ENCODE measurements at regions not wholly inside any gene's neighbourhood (a gene's known extent, or its start where the extent isn't known, plus 50 kb on each side); places are given as distances from the start of the nearest gene placed in this dataset.
"Not testable (repeated sequence)": the region's sequence is repeated elsewhere in the genome, so short reads cannot be mapped to it uniquely, and the experiment has no call there.

DNA sequence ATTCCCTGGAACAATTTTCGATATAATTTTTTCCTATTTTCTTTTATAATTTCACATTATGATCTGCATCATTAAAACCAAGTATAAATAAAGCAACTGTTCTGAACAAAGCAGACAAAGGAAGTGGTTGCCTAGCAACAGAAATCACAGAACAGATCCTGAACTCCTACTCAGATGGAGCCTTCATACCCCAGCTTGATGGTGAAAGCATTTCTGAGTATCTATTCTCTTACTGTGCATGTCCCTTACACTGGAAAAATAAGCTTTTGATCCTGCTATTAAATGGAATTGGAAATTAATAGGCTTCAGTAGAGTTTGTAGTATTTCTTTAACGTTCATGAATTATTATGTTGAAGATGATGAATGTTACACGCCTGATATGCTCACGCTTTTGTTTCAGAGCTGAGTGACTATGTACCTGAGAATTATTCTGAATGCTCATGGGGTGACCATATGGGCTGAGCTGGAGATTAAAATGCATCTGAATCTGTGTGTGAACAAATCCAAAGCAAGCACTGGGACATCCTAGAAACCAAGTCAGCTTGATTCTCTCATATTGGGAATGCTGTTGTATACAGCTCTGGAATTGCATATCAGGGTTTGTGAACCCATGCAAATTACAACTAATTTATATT, 254.0 kb downstream of the KCNJ3 start (continued):
- no peak for TF ChIP-seq ZNF501 (tag by site-specific recombination; IDR thresholded peaks at IDR 0.05)

DNA sequence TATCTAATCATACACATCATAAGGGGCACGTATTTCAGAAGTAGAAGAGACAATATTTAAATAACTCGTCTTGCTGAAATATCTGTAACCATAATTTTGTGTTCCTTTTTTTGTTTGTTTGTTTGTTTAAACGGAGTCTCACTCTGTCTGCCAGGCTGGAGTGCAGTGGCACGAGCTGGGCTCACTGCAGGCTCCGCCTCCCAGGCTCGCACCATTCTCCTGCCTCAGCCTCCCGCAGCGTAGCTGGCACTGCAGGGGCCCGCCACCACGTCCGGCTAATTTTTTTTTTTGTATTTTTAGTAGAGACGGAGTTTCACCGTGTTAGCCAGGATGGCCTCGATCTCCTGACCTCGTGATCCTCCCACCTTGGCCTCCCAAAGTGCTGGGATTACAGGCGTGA, 248.9 kb downstream of the KCNJ3 start:
- H3K36me3 ChIP-seq (ENCODE audit: control insufficient read depth in 2 of 2, insufficient read depth in 1 of 2, low read length in 2 of 2); H3K9me3 ChIP-seq (ENCODE audit: control insufficient read depth, insufficient read depth, low read depth, low read length); POLR2A ChIA-PET; H3K4me1 ChIP-seq (ENCODE audit: control insufficient read depth, insufficient read depth, low read length); CTCF ChIA-PET; H3K27ac ChIP-seq (ENCODE audit: extremely low read depth, low read depth, low read length); H3K4me3 ChIP-seq (ENCODE audit: low read depth, low read length): not testable (repeated sequence)

DNA sequence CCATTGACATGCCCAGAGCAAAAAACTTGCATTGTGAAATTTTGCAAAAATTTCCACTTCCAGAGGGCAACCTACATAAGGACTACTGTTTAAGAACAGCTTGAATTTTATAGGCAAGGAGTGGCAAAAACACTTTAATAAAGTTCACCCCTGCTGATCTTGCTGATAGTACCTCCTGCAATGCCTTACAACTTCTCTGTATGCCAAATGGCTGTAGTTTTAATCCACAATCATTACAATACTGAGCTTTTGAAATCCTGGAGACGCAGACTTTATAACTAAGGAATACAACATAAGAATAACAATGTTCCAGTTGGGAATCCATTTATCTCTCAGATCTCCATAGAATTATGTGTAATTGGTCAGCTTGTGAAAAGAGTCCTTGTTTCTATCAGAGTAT, 247.5 kb downstream of the KCNJ3 start:
- no peaks in the 10 kb centered on the region for H3K36me3 ChIP-seq (ENCODE audit: control insufficient read depth in 2 of 2, insufficient read depth in 1 of 2, low read length in 2 of 2)
- peaks cover 4% of the 10 kb centered on the region; the same call in 1 of the 2 replicates for H3K4me1 ChIP-seq (ENCODE audit: control insufficient read depth, insufficient read depth, low read length)
- no peak overlapping the region for H3K4me3 ChIP-seq (ENCODE audit: low read depth, low read length)
- no peaks in the 10 kb centered on the region for H3K9me3 ChIP-seq (ENCODE audit: control insufficient read depth, insufficient read depth, low read depth, low read length)
- POLR2A ChIA-PET = no interaction called here
- no peak overlapping the region for H3K27ac ChIP-seq (ENCODE audit: extremely low read depth, low read depth, low read length)
- TF ChIP-seq, protein P1, sequence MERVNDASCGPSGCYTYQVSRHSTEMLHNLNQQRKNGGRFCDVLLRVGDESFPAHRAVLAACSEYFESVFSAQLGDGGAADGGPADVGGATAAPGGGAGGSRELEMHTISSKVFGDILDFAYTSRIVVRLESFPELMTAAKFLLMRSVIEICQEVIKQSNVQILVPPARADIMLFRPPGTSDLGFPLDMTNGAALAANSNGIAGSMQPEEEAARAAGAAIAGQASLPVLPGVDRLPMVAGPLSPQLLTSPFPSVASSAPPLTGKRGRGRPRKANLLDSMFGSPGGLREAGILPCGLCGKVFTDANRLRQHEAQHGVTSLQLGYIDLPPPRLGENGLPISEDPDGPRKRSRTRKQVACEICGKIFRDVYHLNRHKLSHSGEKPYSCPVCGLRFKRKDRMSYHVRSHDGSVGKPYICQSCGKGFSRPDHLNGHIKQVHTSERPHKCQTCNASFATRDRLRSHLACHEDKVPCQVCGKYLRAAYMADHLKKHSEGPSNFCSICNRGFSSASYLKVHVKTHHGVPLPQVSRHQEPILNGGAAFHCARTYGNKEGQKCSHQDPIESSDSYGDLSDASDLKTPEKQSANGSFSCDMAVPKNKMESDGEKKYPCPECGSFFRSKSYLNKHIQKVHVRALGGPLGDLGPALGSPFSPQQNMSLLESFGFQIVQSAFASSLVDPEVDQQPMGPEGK (tag by site-specific recombination; IDR thresholded peaks at IDR 0.05) = no peak
- TF ChIP-seq, protein P2, sequence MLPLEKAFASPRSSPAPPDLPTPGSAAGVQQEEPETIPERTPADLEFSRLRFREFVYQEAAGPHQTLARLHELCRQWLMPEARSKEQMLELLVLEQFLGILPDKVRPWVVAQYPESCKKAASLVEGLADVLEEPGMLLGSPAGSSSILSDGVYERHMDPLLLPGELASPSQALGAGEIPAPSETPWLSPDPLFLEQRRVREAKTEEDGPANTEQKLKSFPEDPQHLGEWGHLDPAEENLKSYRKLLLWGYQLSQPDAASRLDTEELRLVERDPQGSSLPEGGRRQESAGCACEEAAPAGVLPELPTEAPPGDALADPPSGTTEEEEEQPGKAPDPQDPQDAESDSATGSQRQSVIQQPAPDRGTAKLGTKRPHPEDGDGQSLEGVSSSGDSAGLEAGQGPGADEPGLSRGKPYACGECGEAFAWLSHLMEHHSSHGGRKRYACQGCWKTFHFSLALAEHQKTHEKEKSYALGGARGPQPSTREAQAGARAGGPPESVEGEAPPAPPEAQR (tag by site-specific recombination; IDR thresholded peaks at IDR 0.05) = no peak
- TF ChIP-seq, protein P3, sequence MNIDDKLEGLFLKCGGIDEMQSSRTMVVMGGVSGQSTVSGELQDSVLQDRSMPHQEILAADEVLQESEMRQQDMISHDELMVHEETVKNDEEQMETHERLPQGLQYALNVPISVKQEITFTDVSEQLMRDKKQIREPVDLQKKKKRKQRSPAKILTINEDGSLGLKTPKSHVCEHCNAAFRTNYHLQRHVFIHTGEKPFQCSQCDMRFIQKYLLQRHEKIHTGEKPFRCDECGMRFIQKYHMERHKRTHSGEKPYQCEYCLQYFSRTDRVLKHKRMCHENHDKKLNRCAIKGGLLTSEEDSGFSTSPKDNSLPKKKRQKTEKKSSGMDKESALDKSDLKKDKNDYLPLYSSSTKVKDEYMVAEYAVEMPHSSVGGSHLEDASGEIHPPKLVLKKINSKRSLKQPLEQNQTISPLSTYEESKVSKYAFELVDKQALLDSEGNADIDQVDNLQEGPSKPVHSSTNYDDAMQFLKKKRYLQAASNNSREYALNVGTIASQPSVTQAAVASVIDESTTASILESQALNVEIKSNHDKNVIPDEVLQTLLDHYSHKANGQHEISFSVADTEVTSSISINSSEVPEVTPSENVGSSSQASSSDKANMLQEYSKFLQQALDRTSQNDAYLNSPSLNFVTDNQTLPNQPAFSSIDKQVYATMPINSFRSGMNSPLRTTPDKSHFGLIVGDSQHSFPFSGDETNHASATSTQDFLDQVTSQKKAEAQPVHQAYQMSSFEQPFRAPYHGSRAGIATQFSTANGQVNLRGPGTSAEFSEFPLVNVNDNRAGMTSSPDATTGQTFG (tag by site-specific recombination; IDR thresholded peaks at IDR 0.05; ENCODE audit: borderline replicate concordance) = no peak
- no peak for TF ChIP-seq ZNF2 (tag by site-specific recombination; IDR thresholded peaks at IDR 0.05)
- TF ChIP-seq, protein P4, sequence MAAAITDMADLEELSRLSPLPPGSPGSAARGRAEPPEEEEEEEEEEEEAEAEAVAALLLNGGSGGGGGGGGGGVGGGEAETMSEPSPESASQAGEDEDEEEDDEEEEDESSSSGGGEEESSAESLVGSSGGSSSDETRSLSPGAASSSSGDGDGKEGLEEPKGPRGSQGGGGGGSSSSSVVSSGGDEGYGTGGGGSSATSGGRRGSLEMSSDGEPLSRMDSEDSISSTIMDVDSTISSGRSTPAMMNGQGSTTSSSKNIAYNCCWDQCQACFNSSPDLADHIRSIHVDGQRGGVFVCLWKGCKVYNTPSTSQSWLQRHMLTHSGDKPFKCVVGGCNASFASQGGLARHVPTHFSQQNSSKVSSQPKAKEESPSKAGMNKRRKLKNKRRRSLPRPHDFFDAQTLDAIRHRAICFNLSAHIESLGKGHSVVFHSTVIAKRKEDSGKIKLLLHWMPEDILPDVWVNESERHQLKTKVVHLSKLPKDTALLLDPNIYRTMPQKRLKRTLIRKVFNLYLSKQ (tag by site-specific recombination; IDR thresholded peaks at IDR 0.05; ENCODE audit: borderline replicate concordance) = no peak
- no peak for TF ChIP-seq ZNF830 (tag by site-specific recombination; IDR thresholded peaks at IDR 0.05; ENCODE audit: low read depth)
- TF ChIP-seq ZNF707 (tag by site-specific recombination; IDR thresholded peaks at IDR 0.05) = no peak
- no peak for TF ChIP-seq MYNN (tag by site-specific recombination; IDR thresholded peaks at IDR 0.05; ENCODE audit: borderline replicate concordance)
- TF ChIP-seq GLIS1 (tag by site-specific recombination; IDR thresholded peaks at IDR 0.05) = no peak
- TF ChIP-seq, protein P5, sequence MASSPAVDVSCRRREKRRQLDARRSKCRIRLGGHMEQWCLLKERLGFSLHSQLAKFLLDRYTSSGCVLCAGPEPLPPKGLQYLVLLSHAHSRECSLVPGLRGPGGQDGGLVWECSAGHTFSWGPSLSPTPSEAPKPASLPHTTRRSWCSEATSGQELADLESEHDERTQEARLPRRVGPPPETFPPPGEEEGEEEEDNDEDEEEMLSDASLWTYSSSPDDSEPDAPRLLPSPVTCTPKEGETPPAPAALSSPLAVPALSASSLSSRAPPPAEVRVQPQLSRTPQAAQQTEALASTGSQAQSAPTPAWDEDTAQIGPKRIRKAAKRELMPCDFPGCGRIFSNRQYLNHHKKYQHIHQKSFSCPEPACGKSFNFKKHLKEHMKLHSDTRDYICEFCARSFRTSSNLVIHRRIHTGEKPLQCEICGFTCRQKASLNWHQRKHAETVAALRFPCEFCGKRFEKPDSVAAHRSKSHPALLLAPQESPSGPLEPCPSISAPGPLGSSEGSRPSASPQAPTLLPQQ (tag by site-specific recombination; IDR thresholded peaks at IDR 0.05) = no peak
- CTCF ChIA-PET = no interaction called here
